NCI-H1105 (cell line): ENCODE measurements at regions not wholly inside any gene's neighbourhood (a gene's known extent, or its start where the extent isn't known, plus 50 kb on each side); places are given as distances from the start of the nearest gene placed in this dataset.
"Not testable (repeated sequence)": the region's sequence is repeated elsewhere in the genome, so short reads cannot be mapped to it uniquely, and the experiment has no call there.

ENCODE experiments used
- DNase-seq: peaks from one replicate; lab custom pipeline; 2025; lab: John Stamatoyannopoulos, UW

GRCh38 chr21:22762463-22762862 lies 1764.3 kb downstream of the NCAM2 start:
- DNase-seq: no peak

GRCh38 chr21:22763442-22763841 lies 1765.2 kb downstream of the NCAM2 start:
- DNase-seq: no peak

GRCh38 chr21:22764222-22764621 lies 1766.0 kb downstream of the NCAM2 start:
- DNase-seq: no peak

- peak; percentile 96 for DNase-seq
Observed at GRCh38 chr21:22791376-22791775, 1793.2 kb downstream of the NCAM2 start.

GRCh38 chr21:22791986-22792560 lies 1793.9 kb downstream of the NCAM2 start:
- DNase-seq: peak; percentile 50

GRCh38 chr21:22795091-22795490 lies 1796.9 kb downstream of the NCAM2 start:
- no peak for DNase-seq

GRCh38 chr21:22795644-22796043 lies 1797.4 kb downstream of the NCAM2 start:
- no peak for DNase-seq

GRCh38 chr21:22796147-22796546 lies 1797.9 kb downstream of the NCAM2 start:
- DNase-seq: no peak

- DNase-seq: no peak
Observed at GRCh38 chr21:22804151-22804550, 1805.9 kb downstream of the NCAM2 start.

GRCh38 chr21:22806278-22806677 lies 1808.1 kb downstream of the NCAM2 start:
- no peak for DNase-seq

GRCh38 chr21:22813201-22813600 lies 1815.0 kb downstream of the NCAM2 start:
- DNase-seq: no peak

GRCh38 chr21:22818681-22819485 lies 1820.7 kb downstream of the NCAM2 start:
- DNase-seq: not testable (repeated sequence)

GRCh38 chr21:22827422-22827821 lies 1829.2 kb downstream of the NCAM2 start:
- DNase-seq: no peak

GRCh38 chr21:22842875-22843274 lies 1844.7 kb downstream of the NCAM2 start:
- DNase-seq: peak; percentile 38

GRCh38 chr21:22855581-22855980 lies 1857.4 kb downstream of the NCAM2 start:
- no peak for DNase-seq

- DNase-seq: no peak
Observed at GRCh38 chr21:22871692-22872091, 1873.5 kb downstream of the NCAM2 start.

GRCh38 chr21:22880573-22880972 lies 1882.4 kb downstream of the NCAM2 start:
- no peak for DNase-seq

- DNase-seq: no peak
Observed at GRCh38 chr21:22881131-22881530, 1882.9 kb downstream of the NCAM2 start.

- DNase-seq: no peak
Observed at GRCh38 chr21:22885079-22885478, 1886.9 kb downstream of the NCAM2 start.

GRCh38 chr21:22885614-22886013 lies 1887.4 kb downstream of the NCAM2 start:
- no peak for DNase-seq

- DNase-seq: peak; percentile 1
Observed at GRCh38 chr21:22889445-22889844, 1891.2 kb downstream of the NCAM2 start.

- DNase-seq: no peak
Observed at GRCh38 chr21:22890656-22891055, 1892.4 kb downstream of the NCAM2 start.

- no peak for DNase-seq
Observed at GRCh38 chr21:22892028-22892427, 1893.8 kb downstream of the NCAM2 start.

- DNase-seq: no peak
Observed at GRCh38 chr21:22892740-22893139, 1894.5 kb downstream of the NCAM2 start.
